HG03159 (cell line): ENCODE measurements at regions not wholly inside any gene's neighbourhood (a gene's known extent, or its start where the extent isn't known, plus 50 kb on each side); places are given as distances from the start of the nearest gene placed in this dataset.
"Not testable (repeated sequence)": the region's sequence is repeated elsewhere in the genome, so short reads cannot be mapped to it uniquely, and the experiment has no call there.

Source experiments
- ATAC-seq: cut with Tn5 transposase; IDR thresholded peaks from one replicate; pipeline ENCODE4 v1.9.1; 2021; ENCODE audit warnings: mild to moderate bottlenecking, moderate library complexity; ENCODE audit not compliant: unreplicated experiment

- no peak for ATAC-seq
Observed at GRCh38 chr6:164741938-164742451, 567.4 kb downstream of the C6orf118 start.

- ATAC-seq, result not testable (repeated sequence)
Observed at GRCh38 chr6:164736090-164736489, 573.3 kb downstream of the C6orf118 start.

- ATAC-seq, result no peak
Observed at GRCh38 chr6:164731539-164731938, 577.9 kb downstream of the C6orf118 start.

GRCh38 chr6:164721460-164721859, 587.9 kb downstream of the C6orf118 start:
- no peak for ATAC-seq

DNA sequence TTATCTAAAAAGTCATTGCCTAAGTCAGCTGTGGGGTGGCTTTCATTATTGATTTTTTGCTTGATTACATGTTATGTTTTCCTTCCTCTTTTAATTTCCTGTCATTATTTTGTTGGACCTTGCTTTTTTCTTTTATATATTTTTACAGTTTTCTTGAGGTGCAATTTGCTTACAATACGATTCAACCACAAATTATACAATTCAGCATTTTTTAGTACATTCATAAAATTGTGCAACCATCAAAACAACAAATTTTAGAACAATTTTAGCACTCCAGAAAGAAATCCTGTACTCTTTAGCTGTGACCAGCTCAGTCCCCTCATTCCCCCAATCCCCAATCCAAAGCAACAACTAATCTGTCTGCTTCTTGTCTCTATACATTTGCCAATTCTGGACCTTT, 608.9 kb downstream of the C6orf118 start:
- ATAC-seq, result no peak

GRCh38 chr6:164695896-164696295, 613.5 kb downstream of the C6orf118 start:
- ATAC-seq, result no peak

DNA sequence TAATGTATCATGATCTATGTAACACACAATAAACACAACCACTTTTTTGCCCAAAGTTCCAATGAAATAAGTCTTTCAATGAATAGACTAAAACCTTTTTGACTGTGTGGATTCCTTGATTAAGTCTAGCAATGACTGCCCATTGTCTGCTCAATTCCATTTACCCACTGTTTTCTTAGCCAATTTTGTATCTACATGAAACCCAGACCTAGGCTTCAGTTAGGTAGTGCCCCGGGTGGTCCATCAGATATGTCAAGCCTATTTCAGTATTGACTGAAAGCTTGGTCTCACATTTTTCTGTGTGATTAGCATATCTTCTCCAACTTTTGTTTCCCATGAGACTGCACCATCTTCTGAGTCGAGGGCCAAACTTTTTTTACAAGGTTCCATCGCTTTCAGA, 615.0 kb downstream of the C6orf118 start:
- ATAC-seq, result no peak

- no peak for ATAC-seq
Observed at GRCh38 chr6:164693944-164694343, 615.5 kb downstream of the C6orf118 start.

GRCh38 chr6:164692772-164693510, 616.5 kb downstream of the C6orf118 start:
- ATAC-seq, result no peak

GRCh38 chr6:164690702-164691500, 618.5 kb downstream of the C6orf118 start:
- no peak for ATAC-seq

DNA sequence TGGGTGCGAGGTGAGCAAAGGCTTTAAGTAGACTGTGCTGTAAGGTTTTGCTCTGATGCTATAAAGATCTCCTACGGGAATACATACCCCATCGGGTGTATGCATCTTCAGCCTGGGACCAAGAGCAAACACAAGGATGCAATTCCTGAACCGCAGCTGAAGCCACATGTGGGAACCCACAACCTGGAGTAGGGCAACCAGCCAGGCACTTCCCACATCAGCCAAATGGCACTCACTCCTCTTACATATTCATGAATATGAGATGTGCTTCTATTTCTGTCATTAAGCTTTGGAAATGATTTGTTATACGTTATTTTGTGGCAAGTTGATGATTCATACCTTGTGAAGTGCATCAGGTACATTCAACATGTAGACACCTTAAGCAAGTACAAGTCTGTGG, 619.2 kb downstream of the C6orf118 start:
- ATAC-seq, result no peak

DNA sequence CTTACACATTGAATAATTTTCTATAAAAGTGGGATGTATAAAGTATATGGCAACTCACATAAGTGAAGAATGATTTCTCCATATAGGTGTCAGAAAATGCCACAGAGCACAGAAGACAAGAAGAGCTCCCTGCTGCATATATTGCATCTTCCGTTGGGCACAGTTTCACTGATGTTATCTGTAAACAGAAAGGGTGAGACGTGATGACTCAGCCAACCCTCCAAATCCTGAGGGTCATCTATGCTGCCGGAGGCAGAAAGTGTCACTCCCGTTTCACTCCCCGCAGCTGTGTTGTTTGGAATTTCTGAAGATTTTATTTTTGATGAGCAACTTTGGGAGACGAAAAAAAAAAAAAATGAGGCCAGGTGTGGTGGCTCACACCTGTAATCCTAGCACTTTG, 644.1 kb downstream of the C6orf118 start:
- ATAC-seq, result no peak

GRCh38 chr6:164663634-164664033, 645.8 kb downstream of the C6orf118 start:
- no peak for ATAC-seq

DNA sequence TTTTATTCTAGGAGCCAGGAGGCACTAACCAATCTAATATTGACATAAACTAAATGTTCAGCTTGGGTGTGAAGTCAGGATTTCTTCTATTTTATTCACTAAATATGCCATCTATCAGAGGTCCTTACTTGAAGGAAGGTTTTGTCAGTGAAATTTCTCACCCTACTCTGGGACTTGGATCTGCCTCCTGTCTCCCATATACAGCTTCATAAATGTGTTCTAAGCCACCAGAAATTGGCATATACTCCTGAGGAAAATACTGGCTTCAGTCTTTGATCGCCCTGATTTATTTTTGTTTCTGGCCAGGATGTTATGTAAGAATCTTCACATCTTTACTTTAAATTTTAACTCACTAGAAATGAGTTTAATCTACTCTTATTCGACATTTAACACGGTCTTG, 647.7 kb downstream of the C6orf118 start:
- no peak for ATAC-seq

- ATAC-seq, result no peak
Observed at GRCh38 chr6:164660781-164661180, 648.6 kb downstream of the C6orf118 start.

DNA sequence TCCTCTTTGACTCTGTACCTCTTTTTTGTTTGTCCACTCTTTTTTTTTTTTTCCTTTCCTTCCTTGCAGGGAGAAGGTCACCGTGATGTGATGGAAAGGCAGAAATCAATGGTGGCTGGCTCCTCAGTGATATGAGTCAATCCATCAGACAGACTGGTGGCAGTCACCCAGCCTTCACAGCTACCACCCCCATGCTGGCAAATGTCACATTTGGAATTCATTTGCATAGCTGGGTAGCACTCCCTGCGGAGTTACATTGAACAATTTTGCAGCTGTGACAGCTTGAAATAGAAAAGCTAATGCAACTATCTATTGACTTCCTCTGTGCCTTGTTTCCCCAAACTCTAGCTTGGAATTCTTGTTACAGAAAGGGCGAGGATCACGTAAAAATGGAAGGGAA, 668.4 kb downstream of the C6orf118 start:
- ATAC-seq, result no peak

- no peak for ATAC-seq
Observed at GRCh38 chr6:164628302-164628931, 681.0 kb downstream of the C6orf118 start.

DNA sequence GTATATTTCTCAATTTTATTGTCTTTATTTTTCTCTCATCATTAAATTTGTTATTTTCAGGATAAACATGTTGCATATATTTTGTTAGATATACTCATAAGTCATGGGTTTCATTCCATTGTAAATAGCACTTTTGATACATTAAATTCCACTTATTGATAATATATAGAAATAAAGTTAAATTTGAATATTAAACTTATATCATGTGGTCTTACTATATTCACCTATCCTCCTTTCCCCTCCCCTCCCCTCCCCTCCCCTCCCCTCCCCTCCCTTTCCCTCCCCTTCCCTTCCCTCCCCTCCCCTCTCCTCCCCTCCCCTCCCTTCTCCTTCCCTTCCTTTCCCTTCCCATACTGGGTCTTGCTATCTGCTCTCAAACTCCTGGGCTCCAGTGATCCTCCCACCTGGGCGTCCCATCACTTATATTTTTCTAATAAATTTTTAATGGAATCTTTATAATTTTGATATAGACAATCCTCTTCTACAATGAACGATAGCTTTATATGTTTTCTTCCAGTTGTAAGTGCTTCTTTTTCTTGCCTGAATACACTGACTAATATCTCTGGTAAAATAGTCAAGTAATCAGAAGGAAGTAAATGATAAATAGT, 692.4 kb downstream of the C6orf118 start:
- ATAC-seq, result no peak

DNA sequence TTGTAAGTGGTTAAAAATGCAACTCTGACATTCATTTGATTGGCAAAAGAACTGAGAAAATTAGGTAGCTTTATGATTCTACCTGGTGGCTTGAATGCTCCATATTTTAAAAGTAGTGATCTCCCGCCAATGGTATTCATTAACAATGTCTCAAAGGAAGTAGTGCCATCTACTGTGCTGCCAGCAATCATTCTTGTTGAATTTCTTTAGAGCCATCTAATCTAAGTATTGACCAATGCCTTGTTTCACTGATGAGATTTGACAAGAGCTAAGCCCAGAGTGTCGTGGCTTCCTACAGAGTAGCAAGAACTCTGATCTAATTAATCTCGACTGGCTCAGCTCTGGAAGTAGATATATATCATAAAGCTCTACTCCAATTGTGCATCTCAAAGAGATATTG, 696.7 kb downstream of the C6orf118 start:
- ATAC-seq, result no peak

DNA sequence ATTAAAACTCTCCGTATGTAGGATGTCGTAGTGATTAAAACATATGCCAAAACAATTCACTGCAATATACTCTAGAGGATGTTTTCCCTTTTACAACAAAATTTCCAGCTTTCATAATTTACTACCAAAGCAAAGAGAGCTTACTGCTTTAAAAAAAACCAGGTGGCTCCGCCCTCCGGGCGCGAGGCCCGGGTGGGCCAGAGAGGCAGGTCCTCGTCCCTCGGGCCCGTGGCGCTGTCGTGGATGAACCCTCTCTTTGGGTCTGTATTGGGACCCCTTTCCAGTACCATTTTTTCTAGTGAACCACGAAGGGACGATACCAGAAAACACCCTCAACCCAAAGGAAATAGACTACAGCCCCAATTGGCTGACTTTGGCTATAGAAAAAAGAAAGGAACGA, 698.5 kb downstream of the C6orf118 start:
- ATAC-seq, result not testable (repeated sequence)

DNA sequence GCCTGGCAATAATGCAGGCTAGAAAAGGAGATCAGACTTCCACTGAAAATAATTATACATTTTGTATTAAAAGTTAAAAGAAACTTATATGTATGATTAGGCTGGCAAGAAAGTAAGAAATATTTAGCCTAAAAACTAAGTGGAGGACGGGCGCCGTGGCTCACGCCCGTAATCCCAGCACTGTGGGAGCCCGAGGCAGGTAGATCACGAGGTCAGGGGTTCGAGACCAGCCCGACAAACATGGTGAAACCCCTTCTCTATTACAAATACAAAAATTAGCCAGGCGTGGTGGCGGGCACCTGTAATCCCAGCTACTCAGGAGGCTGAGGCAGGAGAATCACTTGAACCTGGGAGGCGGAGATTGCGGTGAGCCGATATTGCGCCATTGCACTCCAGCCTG, 707.0 kb downstream of the C6orf118 start:
- ATAC-seq, result not testable (repeated sequence)
